Esophagus squamous epithelium (tissue), 5 donors: ENCODE measurements at regions not wholly inside any gene's neighbourhood (a gene's known extent, or its start where the extent isn't known, plus 50 kb on each side); places are given as distances from the start of the nearest gene placed in this dataset.

Experiments
- DNase-seq: peaks from one replicate; lab custom pipeline; 2025; lab: John Stamatoyannopoulos, UW
- H3K27ac ChIP-seq, 4 donors: fragments of 200-600 bp; sonication (generic); one replicate each; pipeline ENCODE4 v1.5.1; 2016 to 2019; ENCODE audit warnings: mild to moderate bottlenecking in 1 of 4
- H3K27me3 ChIP-seq, 4 donors: fragments of 200-600 bp; sonication (generic); 1 replicate in 3 of 4; 2 replicates in 1 of 4; pipeline versions ENCODE4 v1.5.1 to v1.6.0; 2017 to 2021; ENCODE audit warnings: antibody characterized with exemption in 1 of 4
- H3K36me3 ChIP-seq, 3 donors: fragments of 200-600 bp; sonication (generic); one replicate each; pipeline ENCODE4 v1.5.1; 2016 to 2019
- H3K4me1 ChIP-seq, 3 donors: fragments of 200-600 bp; sonication (generic); one replicate each; pipeline ENCODE4 v1.5.1; 2017 to 2019
- H3K4me3 ChIP-seq, 4 donors: fragments of 200-600 bp; sonication (generic); 1 replicate in 3 of 4; 2 replicates in 1 of 4; pipeline ENCODE4 v1.5.1; 2016 to 2019; ENCODE audit warnings: mild to moderate bottlenecking in 2 of 4, moderate library complexity in 1 of 4
- H3K9me3 ChIP-seq, 3 donors: fragments of 200-600 bp; sonication (generic); one replicate each; pipeline ENCODE4 v1.5.1; 2016 to 2019
- POLR2A ChIP-seq, 4 donors: fragments of 450-650 bp; IDR thresholded peaks; one replicate each; pipeline ENCODE4 v1.6.1; 2017; ENCODE audit warnings: antibody characterized with exemption in 4 of 4, mild to moderate bottlenecking in 4 of 4, moderate library complexity in 3 of 4
- WGBS, 2 donors: methylation state at CpG; one replicate each; pipeline ENCODE4 v1.1.5; 2018; 5-methylcytosine and 5-hydroxymethylcytosine counted together
- intact Hi-C: fragments of 100-400 bp; cut with DNase I; formaldehyde crosslinking; loops from one replicate; pipeline ENCODE4 v1.15.0; 2022
- TF ChIP-seq, protein P1 (sequence below), 6 experiments: fragments of 450-650 bp in 4 of 6; fragments of 200-600 bp in 2 of 6; sonication (generic) in 2 of 6; IDR thresholded peaks; one replicate each; pipeline ENCODE4 v1.5.1; 2016 to 2019; ENCODE audit warnings: antibody characterized with exemption in 6 of 6, mild to moderate bottlenecking in 4 of 6, moderate library complexity in 4 of 6
- donor health status: DM: yes; HTN: yes; CAD: no.

DNA sequence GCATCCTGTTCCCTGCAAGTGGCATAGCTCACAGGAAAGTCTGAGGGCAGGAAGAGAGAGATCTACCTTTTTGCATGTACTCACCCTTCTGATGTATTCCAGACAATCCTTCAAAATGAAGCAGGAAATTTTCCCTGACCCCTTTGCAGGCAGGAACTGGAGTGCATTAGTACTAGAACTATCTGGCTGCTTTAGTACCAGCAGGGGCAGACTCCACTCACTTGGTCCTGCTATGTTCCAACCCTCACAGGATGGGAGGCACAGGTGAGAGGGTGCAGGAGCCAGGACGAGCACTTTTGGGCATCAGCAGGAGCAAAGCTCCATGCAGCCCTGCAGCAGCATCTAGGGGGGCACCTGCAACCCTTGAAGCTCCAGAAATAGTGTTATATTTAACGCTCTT, 116.3 kb upstream of the IGF1 start:
- Histone ChIP-seq H3K9me3 (no peaks in the 10 kb centered on the region), H3K4me3 (no peak overlapping the region), H3K36me3 (no peaks in the 10 kb centered on the region), H3K4me1 (no peaks in the 10 kb centered on the region), H3K27ac (no peak overlapping the region), H3K27me3 (no peaks in the 10 kb centered on the region)
- 65 to 75% methylated on average over 2 of the region's 2 CpGs for WGBS, 2 donors
- no peak for DNase-seq
- TF ChIP-seq POLR2A (IDR thresholded peaks at IDR 0.05): no peak
- TF ChIP-seq, protein P1, sequence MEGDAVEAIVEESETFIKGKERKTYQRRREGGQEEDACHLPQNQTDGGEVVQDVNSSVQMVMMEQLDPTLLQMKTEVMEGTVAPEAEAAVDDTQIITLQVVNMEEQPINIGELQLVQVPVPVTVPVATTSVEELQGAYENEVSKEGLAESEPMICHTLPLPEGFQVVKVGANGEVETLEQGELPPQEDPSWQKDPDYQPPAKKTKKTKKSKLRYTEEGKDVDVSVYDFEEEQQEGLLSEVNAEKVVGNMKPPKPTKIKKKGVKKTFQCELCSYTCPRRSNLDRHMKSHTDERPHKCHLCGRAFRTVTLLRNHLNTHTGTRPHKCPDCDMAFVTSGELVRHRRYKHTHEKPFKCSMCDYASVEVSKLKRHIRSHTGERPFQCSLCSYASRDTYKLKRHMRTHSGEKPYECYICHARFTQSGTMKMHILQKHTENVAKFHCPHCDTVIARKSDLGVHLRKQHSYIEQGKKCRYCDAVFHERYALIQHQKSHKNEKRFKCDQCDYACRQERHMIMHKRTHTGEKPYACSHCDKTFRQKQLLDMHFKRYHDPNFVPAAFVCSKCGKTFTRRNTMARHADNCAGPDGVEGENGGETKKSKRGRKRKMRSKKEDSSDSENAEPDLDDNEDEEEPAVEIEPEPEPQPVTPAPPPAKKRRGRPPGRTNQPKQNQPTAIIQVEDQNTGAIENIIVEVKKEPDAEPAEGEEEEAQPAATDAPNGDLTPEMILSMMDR (IDR thresholded peaks at IDR 0.05): no peak
- intact Hi-C loops: no loop called here

DNA sequence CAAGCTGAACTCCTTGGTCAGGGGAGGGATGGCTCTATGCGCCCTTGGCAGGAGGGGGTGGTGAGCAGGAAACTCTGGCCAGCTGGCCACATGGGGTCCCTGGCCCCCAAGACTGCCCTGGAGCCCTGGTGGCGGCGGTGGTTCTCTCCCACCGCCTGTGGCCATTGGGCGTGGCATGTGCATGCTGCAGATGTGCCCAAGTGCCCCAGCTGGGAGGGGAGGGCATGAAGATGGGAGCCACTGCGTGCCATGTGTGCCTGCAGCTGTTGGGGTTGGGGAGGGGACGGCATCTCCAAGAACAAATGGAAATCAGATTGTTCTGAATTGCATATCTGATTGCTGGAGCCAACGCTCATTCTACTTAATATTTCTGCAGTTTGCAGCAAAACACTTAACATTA, 115.7 kb upstream of the IGF1 start:
- Histone ChIP-seq H3K4me3 (no peak overlapping the region), H3K4me1 (no peaks in the 10 kb centered on the region), H3K27me3 (no peaks in the 10 kb centered on the region), H3K9me3 (no peaks in the 10 kb centered on the region), H3K36me3 (no peaks in the 10 kb centered on the region), H3K27ac (no peak overlapping the region)
- no peak for TF ChIP-seq POLR2A (IDR thresholded peaks at IDR 0.05)
- TF ChIP-seq, protein P1 (IDR thresholded peaks at IDR 0.05): no peak
- WGBS, 2 donors: 79 to 87% methylated on average over 4 to 6 of the region's 8 CpGs
- intact Hi-C loops: no loop called here
- DNase-seq: no peak

DNA sequence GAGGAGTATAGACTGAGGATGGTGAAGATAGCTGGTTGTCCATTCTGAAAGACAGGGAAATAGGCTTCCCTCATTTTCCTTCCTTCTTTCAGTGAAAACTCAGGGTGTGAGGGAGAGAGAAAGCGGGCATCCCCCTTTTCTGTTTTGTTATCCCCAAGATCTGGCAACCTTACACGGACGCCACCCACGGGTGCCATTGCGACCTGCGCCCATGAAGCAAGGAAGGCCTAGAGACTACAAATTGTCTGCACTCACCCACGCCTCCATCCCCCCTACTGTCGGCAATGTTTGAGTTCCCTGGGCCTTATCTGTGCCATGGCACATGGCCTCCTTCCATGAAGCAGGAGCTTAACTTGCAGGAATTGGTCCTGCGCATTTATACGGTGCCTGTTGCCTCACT, 115.0 kb upstream of the IGF1 start:
- TF ChIP-seq POLR2A (IDR thresholded peaks at IDR 0.05): no peak
- TF ChIP-seq, protein P1 (IDR thresholded peaks at IDR 0.05): no peak
- DNase-seq: no peak
- Histone ChIP-seq H3K36me3 (no peaks in the 10 kb centered on the region), H3K9me3 (no peaks in the 10 kb centered on the region), H3K27me3 (no peaks in the 10 kb centered on the region), H3K27ac (no peak overlapping the region), H3K4me1 (no peaks in the 10 kb centered on the region), H3K4me3 (no peak overlapping the region)
- intact Hi-C loops: no loop called here
- 85 to 87% methylated on average over 9 to 10 of the region's 10 CpGs for WGBS, 2 donors

DNA sequence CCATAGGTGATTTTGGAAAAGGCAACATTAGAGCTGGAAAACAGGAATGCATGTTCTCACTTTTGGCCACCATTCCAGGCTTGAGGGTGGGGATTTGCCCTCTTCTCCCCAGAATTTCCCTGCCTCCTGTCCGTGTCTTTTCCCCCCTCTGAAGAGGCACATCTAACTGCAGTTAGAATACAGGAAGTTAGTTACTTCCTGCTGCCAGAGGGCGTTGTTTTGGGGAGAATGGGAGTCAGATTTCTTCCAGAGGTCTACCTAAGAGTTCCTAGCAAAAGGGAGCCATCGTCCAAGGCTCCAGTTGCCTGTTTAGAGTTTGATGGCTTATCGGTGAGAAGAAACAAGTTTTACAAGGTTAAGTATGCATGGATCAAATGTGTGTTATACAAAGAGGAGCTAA, 112.8 kb upstream of the IGF1 start:
- Histone ChIP-seq H3K27ac (no peak overlapping the region), H3K9me3 (no peaks in the 10 kb centered on the region), H3K36me3 (no peaks in the 10 kb centered on the region), H3K4me1 (no peaks in the 10 kb centered on the region), H3K27me3 (no peaks in the 10 kb centered on the region), H3K4me3 (no peak overlapping the region)
- intact Hi-C loops: no loop called here
- TF ChIP-seq, protein P1 (IDR thresholded peaks at IDR 0.05): no peak
- TF ChIP-seq POLR2A (IDR thresholded peaks at IDR 0.05): no peak
- DNase-seq: no peak
- WGBS, 2 donors: 44 to 73% methylated on average over 4 of the region's 4 CpGs

DNA sequence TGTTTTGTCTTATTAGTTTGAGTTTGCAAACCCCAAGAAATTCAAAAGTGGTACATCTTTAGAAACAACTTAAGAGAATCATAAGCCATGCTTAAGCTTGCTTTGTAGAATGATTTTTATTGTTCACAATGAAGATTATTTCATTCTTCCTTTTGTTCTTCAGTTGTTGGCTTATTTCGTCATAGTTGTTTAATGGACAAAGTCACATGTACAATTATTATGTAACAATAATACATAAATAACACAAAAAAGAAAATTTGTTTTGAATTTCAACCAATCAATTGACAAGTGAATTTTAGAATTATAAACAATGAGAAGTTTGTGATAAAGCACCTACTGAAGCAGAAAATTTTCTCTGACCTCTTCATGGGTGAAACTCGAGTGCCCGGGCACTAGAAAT, 111.8 kb upstream of the IGF1 start:
- intact Hi-C loops: no loop called here

More for the DNA sequence above, 111.8 kb upstream of the IGF1 start:
- H3K36me3 ChIP-seq: no peaks in the 10 kb centered on the region
- H3K27ac ChIP-seq: no peak overlapping the region
- no peak overlapping the region for H3K4me3 ChIP-seq
- H3K27me3 ChIP-seq: no peaks in the 10 kb centered on the region
- TF ChIP-seq POLR2A (IDR thresholded peaks at IDR 0.05): no peak
- TF ChIP-seq, protein P1 (IDR thresholded peaks at IDR 0.05): no peak
- 71 to 76% methylated on average over 3 of the region's 3 CpGs for WGBS, 2 donors
- no peaks in the 10 kb centered on the region for H3K4me1 ChIP-seq
- DNase-seq: no peak
- H3K9me3 ChIP-seq: no peaks in the 10 kb centered on the region
